ENCODE measurements at regions not wholly inside any gene's neighbourhood (a gene's known extent, or its start where the extent isn't known, plus 50 kb on each side); places are given as distances from the start of the nearest gene placed in this dataset.
"Not testable (repeated sequence)": the region's sequence is repeated elsewhere in the genome, so short reads cannot be mapped to it uniquely, and the experiment has no call there.

DNA sequence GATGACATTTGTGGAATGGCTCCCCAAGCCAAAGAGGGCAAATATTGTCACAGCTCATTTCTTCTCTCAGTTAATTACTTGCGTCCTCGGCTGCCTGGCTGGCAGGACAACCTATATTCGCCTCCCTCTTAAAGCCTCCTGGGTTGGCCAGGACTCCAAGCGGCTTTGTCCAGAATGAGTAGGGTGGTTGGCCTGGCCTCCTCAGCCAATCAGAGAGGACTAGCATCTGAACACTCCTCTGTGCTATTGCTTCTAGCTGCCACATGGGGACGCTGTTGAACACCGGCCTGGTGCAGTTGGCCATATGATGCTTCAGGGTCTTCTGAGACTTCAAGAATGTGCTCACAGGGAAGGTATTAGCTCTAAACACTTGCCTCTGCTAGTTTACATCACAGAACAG, 2722.9 kb upstream of the TPTE start:
- not testable (repeated sequence) for TF ChIP-seq POLR2A, CTCF, EP300 (IDR thresholded peaks at IDR 0.05)

Data from sigmoid colon (tissue), 4 donors.